Smooth muscle cell (in vitro differentiated cells): ENCODE measurements at regions not wholly inside any gene's neighbourhood (a gene's known extent, or its start where the extent isn't known, plus 50 kb on each side); places are given as distances from the start of the nearest gene placed in this dataset.
A peak's percentile ranks its signal among the peaks of the same experiment; 100 is the strongest.

Experiments used
- DNase-seq: peaks from one replicate; lab custom pipeline; 2025; ENCODE audit not compliant: unreplicated experiment; lab: John Stamatoyannopoulos, UW
- H2AFZ ChIP-seq: fragments of 200-600 bp; sonication (generic); 2 replicates; pipeline ENCODE4 v1.6.0; 2016; ENCODE audit warnings: antibody characterized with exemption, low read depth, mild to moderate bottlenecking
- H3F3A ChIP-seq: fragments of 200-600 bp; sonication (generic); 2 replicates; pipeline ENCODE4 v1.6.0; 2017; ENCODE audit warnings: antibody characterized with exemption, low read depth
- H3K27ac ChIP-seq: fragments of 200-600 bp; sonication (generic); 2 replicates; pipeline ENCODE4 v1.5.1; 2016; ENCODE audit warnings: low read depth, mild to moderate bottlenecking
- H3K27me3 ChIP-seq: fragments of 200-600 bp; sonication (generic); 2 replicates; pipeline ENCODE4 v1.6.1; 2016; ENCODE audit warnings: low read depth, mild to moderate bottlenecking
- H3K36me3 ChIP-seq: fragments of 200-600 bp; sonication (generic); 2 replicates; pipeline ENCODE4 v1.5.1; 2016; ENCODE audit warnings: low read depth
- H3K4me1 ChIP-seq: fragments of 200-600 bp; sonication (generic); 2 replicates; pipeline ENCODE4 v1.5.1; 2016; ENCODE audit warnings: low read depth
- H3K4me2 ChIP-seq: fragments of 200-600 bp; sonication (generic); 2 replicates; pipeline ENCODE4 v1.6.0; 2016; ENCODE audit warnings: mild to moderate bottlenecking
- H3K4me3 ChIP-seq: fragments of 200-600 bp; sonication (generic); 2 replicates; pipeline ENCODE4 v1.5.1; 2016; ENCODE audit warnings: mild to moderate bottlenecking
- H3K79me2 ChIP-seq: fragments of 200-600 bp; sonication (generic); 2 replicates; pipeline ENCODE4 v1.6.0; 2016; ENCODE audit warnings: low read depth, mild to moderate bottlenecking
- H3K9ac ChIP-seq: fragments of 200-600 bp; sonication (generic); 2 replicates; pipeline ENCODE4 v1.6.0; 2016; ENCODE audit warnings: low read depth
- H3K9me3 ChIP-seq: fragments of 200-600 bp; sonication (generic); replicated peaks from 2 replicates; pipeline ENCODE4 v1.5.1; 2016; ENCODE audit warnings: low read depth
- H4K20me1 ChIP-seq: fragments of 200-600 bp; sonication (generic); 2 replicates; pipeline ENCODE4 v1.6.0; 2016; ENCODE audit warnings: low read depth
- WGBS: methylation state at CpG from one replicate; pipeline ENCODE4 v1.1.7; 2016; ENCODE audit warnings: low lambda C conversion rate; 5-methylcytosine and 5-hydroxymethylcytosine counted together
- TF ChIP-seq, protein P1 (sequence below): fragments of 200-600 bp; sonication (generic); IDR thresholded peaks from 2 replicates; pipeline ENCODE4 v1.5.1; 2017; ENCODE audit warnings: borderline replicate concordance, mild to moderate bottlenecking, antibody characterized with exemption; ENCODE audit not compliant: insufficient read depth, poor library complexity, severe bottlenecking

DNA sequence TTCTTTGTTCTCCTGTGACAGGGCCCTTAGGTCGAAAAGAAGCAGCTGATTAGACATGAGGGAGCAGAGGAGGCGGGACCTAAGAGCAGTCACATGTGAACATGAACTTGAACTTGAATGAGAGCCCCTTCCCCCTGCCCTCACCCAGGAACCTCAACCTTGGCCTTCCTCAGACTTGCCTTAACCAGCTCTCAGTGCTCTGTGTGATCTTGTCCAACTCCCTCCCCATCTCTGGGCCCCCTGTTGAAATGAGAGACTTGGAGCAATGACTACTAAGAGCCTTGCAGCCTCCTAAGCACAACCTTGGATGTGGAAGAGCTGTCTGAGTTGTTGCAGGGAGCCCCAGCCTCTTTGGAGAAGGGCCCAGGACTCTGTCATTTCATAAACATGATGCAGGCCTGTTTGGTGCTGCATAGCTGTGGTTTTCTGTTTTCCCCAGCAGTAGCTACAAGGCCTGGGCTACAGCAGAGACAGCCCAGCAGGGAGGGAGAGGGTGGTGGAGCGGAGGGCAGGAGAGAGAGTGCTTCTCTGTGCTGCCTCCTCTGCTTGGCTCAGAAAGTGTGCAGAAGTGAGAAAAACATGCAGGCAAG lies 123.9 kb upstream of the ZMIZ1 start:
- peak overlapping the region; percentile 49 for H3K4me2 ChIP-seq
- H2AFZ ChIP-seq = no peak overlapping the region
- no peaks in the 10 kb centered on the region for H3K36me3 ChIP-seq
- no peaks in the 10 kb centered on the region for H4K20me1 ChIP-seq
- no peaks in the 10 kb centered on the region for H3K4me1 ChIP-seq
- H3K9ac ChIP-seq = no peak overlapping the region
- peaks cover 7% of the 10 kb centered on the region for H3F3A ChIP-seq
- TF ChIP-seq, protein P1, sequence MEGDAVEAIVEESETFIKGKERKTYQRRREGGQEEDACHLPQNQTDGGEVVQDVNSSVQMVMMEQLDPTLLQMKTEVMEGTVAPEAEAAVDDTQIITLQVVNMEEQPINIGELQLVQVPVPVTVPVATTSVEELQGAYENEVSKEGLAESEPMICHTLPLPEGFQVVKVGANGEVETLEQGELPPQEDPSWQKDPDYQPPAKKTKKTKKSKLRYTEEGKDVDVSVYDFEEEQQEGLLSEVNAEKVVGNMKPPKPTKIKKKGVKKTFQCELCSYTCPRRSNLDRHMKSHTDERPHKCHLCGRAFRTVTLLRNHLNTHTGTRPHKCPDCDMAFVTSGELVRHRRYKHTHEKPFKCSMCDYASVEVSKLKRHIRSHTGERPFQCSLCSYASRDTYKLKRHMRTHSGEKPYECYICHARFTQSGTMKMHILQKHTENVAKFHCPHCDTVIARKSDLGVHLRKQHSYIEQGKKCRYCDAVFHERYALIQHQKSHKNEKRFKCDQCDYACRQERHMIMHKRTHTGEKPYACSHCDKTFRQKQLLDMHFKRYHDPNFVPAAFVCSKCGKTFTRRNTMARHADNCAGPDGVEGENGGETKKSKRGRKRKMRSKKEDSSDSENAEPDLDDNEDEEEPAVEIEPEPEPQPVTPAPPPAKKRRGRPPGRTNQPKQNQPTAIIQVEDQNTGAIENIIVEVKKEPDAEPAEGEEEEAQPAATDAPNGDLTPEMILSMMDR = no peak
- DNase-seq = peak; percentile 33
- H3K9me3 ChIP-seq = no peaks in the 10 kb centered on the region
- no peaks in the 10 kb centered on the region for H3K27me3 ChIP-seq
- H3K27ac ChIP-seq = peak overlapping the region; percentile 59
- 28% methylated on average over 3 of the region's 3 CpGs for WGBS
- H3K4me3 ChIP-seq = no peak overlapping the region
- H3K79me2 ChIP-seq = no peaks in the 10 kb centered on the region

DNA sequence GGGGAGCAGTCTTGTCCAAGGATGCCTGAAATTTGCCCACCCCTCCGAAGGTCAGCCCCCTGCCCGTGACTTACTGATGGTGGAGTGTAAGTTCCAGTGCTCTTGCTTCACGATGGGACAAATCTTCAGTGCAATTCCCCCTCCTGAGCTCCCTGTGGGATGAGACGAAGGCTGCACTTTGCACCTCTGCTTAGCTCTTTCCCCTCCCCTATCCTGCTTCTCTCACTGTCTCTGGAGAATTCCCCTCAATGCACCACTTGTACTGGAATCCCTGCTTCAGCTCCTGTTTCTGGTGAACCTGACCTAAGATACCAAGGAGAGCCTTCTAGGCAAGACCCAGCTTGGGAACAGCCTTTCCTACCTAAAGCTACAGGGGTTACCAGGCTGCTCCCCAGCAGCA lies 122.9 kb upstream of the ZMIZ1 start:
- TF ChIP-seq, protein P1 = no peak
- no peaks in the 10 kb centered on the region for H3K9me3 ChIP-seq
- no peaks in the 10 kb centered on the region for H3K4me1 ChIP-seq
- H2AFZ ChIP-seq = no peak overlapping the region
- WGBS = 87% methylated on average over 4 of the region's 4 CpGs
- H3K9ac ChIP-seq = no peak overlapping the region
- no peak for DNase-seq
- H4K20me1 ChIP-seq = no peaks in the 10 kb centered on the region
- H3F3A ChIP-seq = peaks cover 7% of the 10 kb centered on the region
- H3K79me2 ChIP-seq = no peaks in the 10 kb centered on the region
- H3K36me3 ChIP-seq = no peaks in the 10 kb centered on the region
- H3K4me2 ChIP-seq = peak overlapping the region; percentile 48
- H3K27ac ChIP-seq = no peak overlapping the region
- no peaks in the 10 kb centered on the region for H3K27me3 ChIP-seq
- no peak overlapping the region for H3K4me3 ChIP-seq

- no peak for DNase-seq
- Histone ChIP-seq H3K27ac (no peak overlapping the region), H3K4me2 (no peak overlapping the region), H3K36me3 (no peaks in the 10 kb centered on the region), H3F3A (peaks cover 7% of the 10 kb centered on the region), H3K27me3 (no peaks in the 10 kb centered on the region), H4K20me1 (no peaks in the 10 kb centered on the region), H2AFZ (no peak overlapping the region), H3K79me2 (no peaks in the 10 kb centered on the region), H3K9me3 (no peaks in the 10 kb centered on the region), H3K4me3 (no peak overlapping the region), H3K9ac (no peak overlapping the region), H3K4me1 (no peaks in the 10 kb centered on the region)
- TF ChIP-seq, protein P1 = no peak
- 87% methylated on average over 6 of the region's 6 CpGs for WGBS
Measured at GRCh38 chr10:78947226-78947625, 121.5 kb upstream of the ZMIZ1 start.

DNA sequence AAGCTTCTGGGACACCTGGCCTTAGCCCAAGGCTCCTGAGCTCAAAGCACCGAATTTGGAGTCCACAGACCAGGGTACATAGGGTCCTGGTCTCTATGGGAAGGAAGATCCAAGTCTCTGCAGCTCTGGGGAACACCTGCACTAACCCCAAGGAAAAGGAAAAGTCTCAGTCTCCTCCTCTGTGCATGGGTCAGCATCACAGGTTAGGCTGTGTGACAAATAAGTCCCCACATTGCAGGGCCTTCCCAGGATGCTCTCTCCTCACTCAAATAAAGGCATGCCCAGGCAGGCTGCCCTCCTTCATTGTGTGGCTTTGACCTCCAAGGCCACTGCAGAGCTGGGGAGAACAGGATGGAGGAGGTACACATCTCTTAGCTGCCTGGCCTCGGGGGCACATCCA lies 121.0 kb upstream of the ZMIZ1 start:
- no peak for DNase-seq
- H3K27ac ChIP-seq = no peak overlapping the region
- no peaks in the 10 kb centered on the region for H3K27me3 ChIP-seq
- no peaks in the 10 kb centered on the region for H4K20me1 ChIP-seq
- no peak overlapping the region for H3K4me3 ChIP-seq
- no peaks in the 10 kb centered on the region for H3K4me1 ChIP-seq
- no peak overlapping the region for H2AFZ ChIP-seq
- H3F3A ChIP-seq = peaks cover 7% of the 10 kb centered on the region
- no peaks in the 10 kb centered on the region for H3K9me3 ChIP-seq
- H3K4me2 ChIP-seq = no peak overlapping the region
- no peak overlapping the region for H3K9ac ChIP-seq
- 89% methylated on average over 2 of the region's 2 CpGs for WGBS
- H3K36me3 ChIP-seq = no peaks in the 10 kb centered on the region
- TF ChIP-seq, protein P1 = no peak
- H3K79me2 ChIP-seq = no peaks in the 10 kb centered on the region
